Spleen (tissue), 7 donors: ENCODE measurements at regions not wholly inside any gene's neighbourhood (a gene's known extent, or its start where the extent isn't known, plus 50 kb on each side); places are given as distances from the start of the nearest gene placed in this dataset.

Source experiments
- POLR2AphosphoS5 ChIP-seq, 3 donors: sonication (generic); formaldehyde crosslinking; IDR thresholded peaks; one replicate each; pipeline ENCODE4 v1.5.1; 2017; ENCODE audit warnings: antibody characterized with exemption in 3 of 3
- TF ChIP-seq, protein P1 (sequence below), 11 experiments: fragments of 200-600 bp in 7 of 11; fragments of 450-650 bp in 4 of 11; sonication (generic) in 4 of 11; IDR thresholded peaks in 8 of 11; conservative IDR thresholded peaks in 3 of 11; 1 replicate in 7 of 11; 2 replicates in 4 of 11; pipeline versions ENCODE4 v1.4.0 to v1.8.0; 2016 to 2021; ENCODE audit warnings: antibody characterized with exemption in 11 of 11, inconsistent platforms in 4 of 11, mild to moderate bottlenecking in 1 of 11
- donor health status: DM: no; HTN: no; CAD: no; lungs with moderate emphysema.
- donor health status: DM: no; HTN: no; CAD: no.
- donor health status: DM: no; HTN: no; CAD: no.

- TF ChIP-seq, protein P1, sequence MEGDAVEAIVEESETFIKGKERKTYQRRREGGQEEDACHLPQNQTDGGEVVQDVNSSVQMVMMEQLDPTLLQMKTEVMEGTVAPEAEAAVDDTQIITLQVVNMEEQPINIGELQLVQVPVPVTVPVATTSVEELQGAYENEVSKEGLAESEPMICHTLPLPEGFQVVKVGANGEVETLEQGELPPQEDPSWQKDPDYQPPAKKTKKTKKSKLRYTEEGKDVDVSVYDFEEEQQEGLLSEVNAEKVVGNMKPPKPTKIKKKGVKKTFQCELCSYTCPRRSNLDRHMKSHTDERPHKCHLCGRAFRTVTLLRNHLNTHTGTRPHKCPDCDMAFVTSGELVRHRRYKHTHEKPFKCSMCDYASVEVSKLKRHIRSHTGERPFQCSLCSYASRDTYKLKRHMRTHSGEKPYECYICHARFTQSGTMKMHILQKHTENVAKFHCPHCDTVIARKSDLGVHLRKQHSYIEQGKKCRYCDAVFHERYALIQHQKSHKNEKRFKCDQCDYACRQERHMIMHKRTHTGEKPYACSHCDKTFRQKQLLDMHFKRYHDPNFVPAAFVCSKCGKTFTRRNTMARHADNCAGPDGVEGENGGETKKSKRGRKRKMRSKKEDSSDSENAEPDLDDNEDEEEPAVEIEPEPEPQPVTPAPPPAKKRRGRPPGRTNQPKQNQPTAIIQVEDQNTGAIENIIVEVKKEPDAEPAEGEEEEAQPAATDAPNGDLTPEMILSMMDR (IDR thresholded peaks at IDR 0.05 in 8 of 11, conservative IDR thresholded peaks at IDR 0.05 in 3 of 11): no peak
- no peak for TF ChIP-seq POLR2AphosphoS5 (IDR thresholded peaks at IDR 0.05)
Observed at GRCh38 chr14:101313268-101313667, 248.0 kb upstream of the DIO3 start.
